ENCODE measurements at regions not wholly inside any gene's neighbourhood (a gene's known extent, or its start where the extent isn't known, plus 50 kb on each side); places are given as distances from the start of the nearest gene placed in this dataset.

DNA sequence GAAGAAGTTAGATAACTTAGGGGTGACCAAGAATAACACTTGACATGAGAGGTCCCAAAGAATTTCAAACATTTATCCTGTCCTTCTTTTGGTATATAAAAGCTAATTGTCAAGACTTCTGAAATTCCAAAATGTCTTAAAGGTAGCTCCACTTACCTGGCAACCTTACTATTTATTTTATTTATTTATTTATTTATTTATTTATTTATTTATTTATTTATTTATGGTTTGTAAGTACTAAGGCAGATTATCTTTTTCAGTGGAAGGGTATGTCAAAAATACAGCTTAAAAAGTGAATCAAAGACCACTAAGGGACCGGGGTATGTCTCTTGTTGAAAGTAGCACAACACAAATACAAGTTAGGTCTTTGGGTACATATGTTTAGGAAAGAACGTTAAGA, 620.8 kb upstream of the B3GALT2 start:
- DNase-seq (ENCODE audit: low read depth in 2 of 2): no peak

DNA sequence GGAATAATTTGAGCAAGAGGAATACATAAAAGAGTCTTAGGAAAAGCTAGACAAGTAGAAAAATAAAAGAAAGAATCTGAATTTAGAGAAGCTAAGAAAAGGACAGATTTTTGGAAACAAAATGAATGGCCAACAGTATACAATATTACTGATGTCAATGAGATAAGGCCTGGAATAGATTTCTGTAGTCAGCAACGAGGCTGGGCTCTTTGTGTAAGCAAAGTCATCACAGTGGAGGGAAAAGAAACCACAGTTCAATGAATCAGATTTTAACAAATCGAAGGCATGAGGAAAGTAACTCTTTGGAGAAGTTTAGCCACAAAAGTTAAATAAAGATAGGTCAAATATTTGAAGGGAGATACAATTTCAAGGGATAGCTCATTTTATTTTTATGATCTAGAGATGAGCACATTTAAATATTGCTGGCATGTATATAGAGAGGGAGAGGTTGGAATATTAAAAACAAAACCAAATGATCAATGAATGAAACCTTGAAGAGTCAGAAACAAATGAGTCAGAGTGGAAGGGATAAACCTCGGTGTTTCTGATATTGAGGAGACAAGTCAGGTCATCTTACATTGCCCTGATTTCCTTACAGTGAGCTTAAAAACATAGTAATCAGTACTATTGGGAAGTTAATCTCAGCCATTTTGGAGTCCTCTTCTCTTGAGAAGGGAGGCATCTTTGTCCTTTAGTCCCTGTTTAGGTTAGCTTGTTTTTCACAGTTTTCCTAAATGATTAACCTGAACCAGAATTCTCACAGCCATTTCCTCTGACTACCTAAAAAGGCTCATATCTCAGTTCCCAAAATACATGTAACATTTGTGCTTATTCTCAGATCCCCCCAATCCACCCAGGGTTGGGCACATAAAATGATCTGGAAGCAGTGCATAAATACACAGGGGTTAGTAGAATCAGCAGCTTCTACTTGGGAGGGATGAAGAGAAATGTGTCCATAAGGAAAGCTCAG, 620.0 kb upstream of the B3GALT2 start:
- DNase-seq (ENCODE audit: low read depth in 2 of 2): no peak

DNA sequence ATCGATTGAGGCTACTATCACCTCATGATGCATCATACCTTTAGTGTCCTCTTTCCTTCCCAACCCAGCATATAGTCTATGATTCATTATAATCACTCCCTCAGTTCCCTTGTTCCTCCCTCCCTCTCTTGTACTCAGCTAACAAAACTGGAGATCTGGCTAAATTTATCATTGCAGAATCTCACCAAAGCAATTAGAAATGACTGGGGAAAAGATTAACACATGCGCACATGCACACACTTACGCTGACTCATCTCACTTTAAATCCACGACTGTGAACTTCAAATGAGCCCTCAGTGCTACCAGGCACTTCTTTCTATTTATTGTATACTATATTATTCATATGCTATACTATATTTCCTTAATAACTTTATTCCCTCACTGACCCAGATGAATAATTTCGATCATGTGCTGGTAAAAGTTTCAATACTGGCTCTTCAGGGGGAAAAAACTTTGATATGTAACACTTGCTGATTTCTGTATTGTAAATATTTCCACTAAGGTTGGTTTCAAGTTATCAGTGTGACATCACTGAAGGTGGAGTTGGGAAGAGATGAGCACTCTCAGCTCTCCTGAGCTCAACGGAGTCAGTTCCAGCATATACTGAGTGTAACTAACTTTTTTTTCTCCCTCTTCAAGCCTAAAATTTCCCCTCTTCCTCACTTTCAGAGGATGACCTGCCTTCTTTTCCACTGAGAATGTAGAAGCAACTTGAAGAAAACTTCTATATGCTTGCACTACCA, 613.7 kb upstream of the B3GALT2 start:
- DNase-seq (ENCODE audit: low read depth in 2 of 2): no peak

DNA sequence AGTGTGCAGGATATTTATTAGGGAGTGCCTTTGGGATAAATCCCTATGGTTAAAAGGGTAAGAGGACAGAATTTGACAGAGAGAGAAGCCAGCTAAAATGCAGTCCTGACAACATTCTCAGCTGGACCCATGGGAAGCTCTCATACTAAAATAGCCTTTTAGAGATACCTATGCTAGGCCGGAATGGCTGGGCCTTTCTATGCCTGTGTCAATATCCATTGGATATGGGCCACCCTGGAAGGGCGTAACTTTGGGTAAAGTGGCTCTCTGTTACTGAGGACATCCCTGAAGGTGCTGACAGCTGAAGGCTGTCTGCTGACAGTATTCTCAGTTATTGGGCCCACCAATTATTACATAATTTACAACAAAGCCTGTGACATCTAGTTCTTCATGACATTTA, 613.0 kb upstream of the B3GALT2 start:
- no peak for DNase-seq (ENCODE audit: low read depth in 2 of 2)

DNA sequence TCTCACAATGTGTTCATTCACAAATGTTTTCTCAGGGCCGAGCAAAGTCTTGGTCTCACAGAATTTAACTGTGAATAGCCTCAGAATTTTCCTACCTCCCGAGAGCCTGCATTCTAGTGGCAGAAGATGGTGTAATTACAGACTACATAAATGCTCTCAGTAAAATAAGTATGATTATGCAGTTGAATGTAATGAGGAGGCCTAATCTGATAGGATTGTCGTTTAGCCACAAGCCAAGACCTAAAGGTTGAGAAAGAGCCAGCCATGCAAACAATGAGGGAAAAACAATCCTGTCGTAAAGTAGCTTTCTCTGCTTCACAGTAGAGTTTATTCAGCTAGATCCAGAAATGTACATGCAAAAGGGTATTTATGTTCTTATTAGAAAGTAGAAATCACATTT, 607.8 kb upstream of the B3GALT2 start:
- DNase-seq (ENCODE audit: low read depth in 2 of 2): no peak

DNA sequence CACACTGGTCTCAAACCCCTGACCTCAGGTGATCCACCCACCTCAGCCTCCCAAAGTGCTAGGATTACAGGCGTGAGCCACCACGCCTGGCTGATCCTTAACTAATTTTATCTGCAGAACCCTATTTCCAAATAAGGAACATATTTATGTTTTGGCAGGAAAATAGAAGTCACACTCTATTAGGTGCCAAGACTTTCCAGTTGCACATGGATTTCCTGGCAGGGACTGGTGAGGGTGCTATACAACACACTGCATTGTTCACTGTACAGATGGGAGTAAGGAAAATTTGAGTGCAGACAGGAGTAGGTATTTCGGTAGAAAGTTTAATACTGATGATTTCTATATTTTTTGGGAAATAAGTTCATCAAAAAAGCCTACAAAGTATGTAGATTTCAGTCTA, 605.3 kb upstream of the B3GALT2 start:
- no peak for DNase-seq (ENCODE audit: low read depth in 2 of 2)

DNA sequence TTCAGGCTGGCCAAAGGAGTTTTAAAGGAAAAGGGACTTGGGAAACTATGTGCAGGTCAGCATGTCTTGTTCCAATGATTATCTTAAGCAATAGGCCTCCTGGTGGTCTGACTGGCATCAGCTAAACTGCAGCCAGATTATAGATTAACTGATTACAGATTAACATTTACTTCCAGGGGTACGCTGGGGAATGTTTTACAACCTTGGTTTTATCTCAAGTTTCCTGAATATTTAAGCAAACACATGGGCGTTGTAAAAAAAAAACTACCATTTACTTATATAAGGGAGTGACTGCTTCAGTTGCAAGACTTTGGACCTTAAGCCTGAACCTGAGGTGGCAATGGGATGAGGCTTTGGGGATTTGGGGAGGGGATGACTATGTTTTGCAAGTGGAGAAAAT, 600.6 kb upstream of the B3GALT2 start:
- DNase-seq (ENCODE audit: low read depth in 2 of 2): no peak

DNA sequence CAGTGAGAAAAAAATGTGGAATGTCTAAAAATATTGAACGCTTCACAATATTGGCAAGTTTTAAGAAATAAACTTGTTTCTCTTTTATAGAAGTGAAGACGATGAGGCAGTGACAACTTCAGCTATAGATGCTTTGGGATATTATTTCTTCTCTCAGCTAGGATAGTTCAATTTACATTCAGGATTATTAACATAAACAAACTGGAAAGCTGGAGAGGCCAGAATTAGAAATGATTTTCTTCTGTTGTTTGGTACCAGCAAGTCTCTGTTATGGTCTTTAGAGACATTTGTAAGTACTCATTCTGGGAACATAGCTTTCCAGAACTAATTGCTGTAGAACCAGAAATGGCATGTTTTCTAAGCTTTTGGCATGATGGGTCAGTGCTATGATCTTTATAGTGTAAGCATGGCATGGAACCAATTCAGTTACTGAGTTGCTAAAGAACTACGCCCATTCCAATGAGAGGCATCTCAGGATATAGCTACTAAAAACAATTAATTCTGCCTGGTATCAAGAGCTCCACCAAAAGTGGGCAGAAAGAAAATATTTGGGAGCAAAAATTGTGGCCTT, 599.5 kb upstream of the B3GALT2 start:
- DNase-seq (ENCODE audit: low read depth in 2 of 2): no peak

DNA sequence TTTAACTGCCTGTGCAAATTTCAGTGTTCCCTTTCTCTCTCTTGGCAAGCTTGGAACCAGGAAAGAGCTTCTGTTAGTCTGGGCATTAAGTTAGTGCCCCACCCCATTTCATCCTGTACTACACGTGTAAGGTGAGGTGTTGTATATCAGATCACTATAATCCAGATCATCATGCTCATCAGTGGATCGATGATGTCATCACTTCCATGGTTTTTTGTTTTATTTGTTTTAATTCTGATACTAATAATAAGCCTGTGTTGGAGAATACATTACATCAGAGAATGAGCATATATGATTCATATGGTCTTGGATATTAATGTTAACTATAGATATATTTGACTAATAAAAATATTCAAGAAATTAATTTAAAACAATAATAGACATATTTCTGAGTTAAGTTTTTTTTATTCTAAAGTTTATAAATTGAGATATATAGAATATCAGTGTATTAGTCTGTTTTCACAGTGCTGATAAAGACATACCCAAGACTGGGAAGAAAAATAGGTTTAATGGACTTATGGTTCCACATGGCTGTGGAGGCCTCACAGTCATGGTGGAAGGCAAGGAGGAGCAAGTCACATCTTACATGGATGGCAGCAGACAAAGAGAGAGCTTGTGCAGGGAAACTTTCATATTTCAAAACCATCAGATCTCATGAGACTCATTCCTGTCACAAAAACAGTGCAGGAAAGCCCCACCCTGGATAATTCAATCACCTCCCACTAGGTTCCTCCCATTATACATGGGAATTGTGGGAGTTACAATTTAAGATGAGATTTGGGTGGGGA, 588.3 kb upstream of the B3GALT2 start:
- DNase-seq (ENCODE audit: low read depth in 2 of 2): no peak

DNA sequence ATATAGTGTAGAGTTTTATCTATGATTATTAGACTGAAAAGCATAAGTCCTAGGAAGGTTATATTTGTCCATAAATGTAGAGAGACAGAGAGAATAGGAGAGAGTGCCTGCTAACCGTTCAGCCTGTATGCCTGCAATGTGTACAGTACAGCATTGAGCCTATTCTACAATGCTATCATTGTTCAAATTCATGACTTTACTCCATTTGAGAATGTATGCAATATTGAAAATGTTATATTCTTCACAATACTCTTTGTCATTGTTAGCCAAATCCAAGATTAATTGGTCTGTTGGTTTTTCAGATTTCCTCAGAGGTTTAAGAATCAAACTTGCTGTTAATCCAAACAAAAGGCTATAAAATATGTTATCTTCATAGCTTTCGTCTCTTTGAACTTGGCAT, 585.2 kb upstream of the B3GALT2 start:
- no peak for DNase-seq (ENCODE audit: low read depth in 2 of 2)

DNA sequence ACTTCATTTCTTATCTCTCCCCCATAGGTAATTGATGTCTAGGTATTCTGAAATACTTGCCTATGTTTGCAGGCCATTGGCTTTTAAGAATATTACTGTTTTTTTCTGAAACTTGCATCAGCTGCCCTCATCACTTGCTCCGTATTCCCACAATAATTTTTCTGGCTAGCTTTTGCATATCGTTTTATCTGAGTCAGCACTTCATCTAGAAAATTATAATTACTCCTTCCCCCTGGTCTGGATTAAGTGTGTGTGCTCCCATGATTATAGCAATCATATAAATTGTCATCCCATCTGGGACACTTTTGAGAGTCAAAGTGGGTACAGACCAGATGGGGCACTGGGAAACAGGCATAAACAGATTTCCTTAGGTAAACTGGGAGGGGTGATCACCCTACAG, 583.2 kb upstream of the B3GALT2 start:
- no peak for DNase-seq (ENCODE audit: low read depth in 2 of 2)

DNA sequence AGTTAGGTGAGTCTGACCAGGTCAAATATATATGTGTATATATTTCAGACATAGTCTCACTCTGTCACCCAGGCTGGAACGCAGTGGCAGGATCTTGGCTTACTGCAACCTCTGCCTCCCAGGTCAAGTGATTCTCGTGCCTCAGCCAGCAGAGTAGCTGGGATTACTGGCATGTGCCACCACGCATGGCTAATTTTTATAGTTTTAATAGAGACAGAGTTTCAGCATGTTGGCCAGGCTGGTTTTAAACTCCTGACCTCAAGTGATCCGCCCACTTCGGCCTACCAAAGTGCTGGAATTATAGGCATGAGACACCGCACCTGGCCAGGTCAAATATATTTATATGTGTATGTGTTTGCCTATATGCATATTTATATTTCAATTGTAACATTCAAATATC, 581.5 kb upstream of the B3GALT2 start:
- DNase-seq (ENCODE audit: low read depth in 2 of 2): no peak

DNA sequence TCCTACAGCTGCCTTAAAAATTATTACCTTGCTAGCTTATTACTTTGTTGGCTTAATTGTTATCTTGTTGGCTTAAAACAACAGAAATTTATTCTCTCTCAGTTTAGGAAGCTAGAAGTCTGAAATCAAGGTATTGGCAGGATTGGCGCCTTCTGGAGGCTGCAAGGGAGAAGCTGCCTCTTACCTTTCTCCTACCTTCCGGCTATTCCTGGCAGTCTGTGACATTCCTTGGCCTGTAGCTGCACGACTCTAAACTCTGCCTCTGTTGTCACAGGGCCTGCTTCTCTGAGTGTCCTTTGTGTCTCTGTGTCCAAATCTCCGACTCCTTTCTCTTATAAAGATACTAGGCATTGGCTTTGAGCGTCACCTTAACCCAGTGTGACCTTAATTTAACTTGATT, 579.9 kb upstream of the B3GALT2 start:
- no peak for DNase-seq (ENCODE audit: low read depth in 2 of 2)

DNA sequence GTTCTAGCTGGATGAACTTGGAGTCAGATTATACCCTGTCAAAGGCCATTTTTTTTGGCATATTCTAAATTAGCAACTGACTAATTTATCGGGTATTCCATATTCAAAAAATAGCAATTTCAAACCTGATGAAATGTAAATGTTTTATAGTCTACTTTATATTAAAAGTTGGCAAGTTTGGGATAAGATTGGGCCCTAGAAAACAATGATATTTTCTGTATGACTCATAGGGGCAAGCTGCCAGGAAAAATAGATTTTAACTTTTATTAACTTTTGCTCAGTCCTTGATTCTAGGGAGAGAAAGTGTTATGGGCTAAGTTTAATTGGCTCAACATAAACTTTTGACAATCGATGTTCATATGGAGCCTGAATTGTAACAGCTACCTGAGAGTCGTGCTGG, 576.9 kb upstream of the B3GALT2 start:
- DNase-seq (ENCODE audit: low read depth in 2 of 2): no peak

DNA sequence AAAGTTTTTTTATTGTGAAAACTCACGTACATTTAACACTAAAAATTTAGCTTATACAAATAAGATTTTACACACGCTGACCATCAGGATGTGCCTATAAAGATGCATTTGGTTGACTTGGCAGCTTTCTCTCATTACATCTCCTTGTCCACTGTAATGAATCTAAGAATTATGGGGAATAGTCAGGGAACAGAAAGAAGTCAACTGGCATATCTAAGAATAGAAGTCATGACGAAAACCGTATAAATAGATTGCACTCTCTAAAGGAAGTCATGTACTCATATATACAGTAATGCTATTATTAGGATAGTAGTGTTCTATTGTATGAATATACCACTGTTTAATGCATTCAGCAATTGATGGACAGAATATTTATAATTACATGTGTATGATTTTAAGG, 575.8 kb upstream of the B3GALT2 start:
- DNase-seq (ENCODE audit: low read depth in 2 of 2): no peak

DNA sequence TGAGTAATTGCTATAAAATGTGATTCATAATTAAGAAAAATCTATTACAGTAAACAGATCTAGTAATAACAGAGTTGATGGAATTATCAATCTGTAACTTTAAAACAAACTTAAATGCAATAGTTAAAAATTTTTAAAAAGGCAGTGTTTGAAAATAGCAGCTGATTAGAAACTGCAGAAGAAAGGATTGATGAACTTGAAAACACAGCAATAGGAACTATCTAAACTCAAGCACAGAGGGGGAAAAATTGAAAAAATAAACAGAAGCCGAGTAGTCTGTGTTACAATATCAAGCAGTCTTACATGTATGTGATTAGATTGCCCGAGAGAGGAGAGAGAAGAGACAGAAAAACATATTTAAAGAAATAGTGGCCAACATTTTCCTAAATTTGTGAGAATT, 569.0 kb upstream of the B3GALT2 start:
- no peak for DNase-seq (ENCODE audit: low read depth in 2 of 2)

DNA sequence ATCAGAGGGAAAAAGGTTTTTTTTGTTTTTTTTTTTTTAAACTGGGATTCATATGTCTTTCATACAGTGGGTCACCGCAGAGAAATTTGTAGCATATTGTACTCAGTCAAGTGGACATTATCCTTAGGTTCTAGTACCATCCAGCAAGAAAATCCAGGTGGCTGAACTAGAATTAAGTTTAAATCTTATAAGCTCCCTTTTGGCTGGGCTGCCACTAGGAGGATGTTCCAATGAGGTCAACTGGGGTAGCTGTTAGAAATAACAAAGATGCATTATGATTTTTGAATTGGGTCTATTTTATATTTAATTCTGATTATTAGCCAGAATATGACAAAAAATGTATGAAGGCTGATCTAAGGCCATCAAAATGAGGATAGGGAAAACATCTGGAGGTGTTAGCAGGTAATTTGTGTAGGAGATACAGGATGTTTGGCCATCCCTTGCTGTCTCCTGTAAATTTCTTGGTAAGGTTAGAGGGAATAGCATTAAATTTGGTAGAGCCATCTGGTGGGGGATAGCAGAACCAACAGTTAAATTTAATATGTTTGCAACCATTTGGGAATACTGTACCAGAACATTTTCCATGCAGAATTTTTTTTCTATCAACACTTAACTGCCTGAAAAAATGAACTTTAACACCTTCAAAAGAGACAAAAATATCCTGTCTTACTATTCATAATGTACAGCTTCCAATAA, 568.5 kb upstream of the B3GALT2 start:
- no peak for DNase-seq (ENCODE audit: low read depth in 2 of 2)

DNA sequence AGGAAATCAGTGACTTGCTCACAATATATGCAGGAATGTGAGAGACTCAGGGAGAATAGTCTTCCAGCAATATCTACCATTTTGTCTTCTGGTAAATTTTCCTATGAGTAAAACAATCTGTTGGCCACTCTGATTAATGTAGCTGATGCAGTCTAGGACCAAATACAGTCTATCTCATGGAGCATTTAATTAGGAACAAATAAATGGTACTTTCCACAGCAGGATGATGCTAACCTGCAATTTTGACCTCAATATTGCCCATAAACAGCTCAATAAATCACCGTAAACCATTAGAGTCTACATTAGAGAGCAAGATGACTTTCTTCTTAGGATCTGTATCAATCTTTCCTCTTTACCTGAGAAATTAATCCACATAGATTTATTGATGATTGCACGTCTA, 567.7 kb upstream of the B3GALT2 start:
- DNase-seq (ENCODE audit: low read depth in 2 of 2): no peak

DNA sequence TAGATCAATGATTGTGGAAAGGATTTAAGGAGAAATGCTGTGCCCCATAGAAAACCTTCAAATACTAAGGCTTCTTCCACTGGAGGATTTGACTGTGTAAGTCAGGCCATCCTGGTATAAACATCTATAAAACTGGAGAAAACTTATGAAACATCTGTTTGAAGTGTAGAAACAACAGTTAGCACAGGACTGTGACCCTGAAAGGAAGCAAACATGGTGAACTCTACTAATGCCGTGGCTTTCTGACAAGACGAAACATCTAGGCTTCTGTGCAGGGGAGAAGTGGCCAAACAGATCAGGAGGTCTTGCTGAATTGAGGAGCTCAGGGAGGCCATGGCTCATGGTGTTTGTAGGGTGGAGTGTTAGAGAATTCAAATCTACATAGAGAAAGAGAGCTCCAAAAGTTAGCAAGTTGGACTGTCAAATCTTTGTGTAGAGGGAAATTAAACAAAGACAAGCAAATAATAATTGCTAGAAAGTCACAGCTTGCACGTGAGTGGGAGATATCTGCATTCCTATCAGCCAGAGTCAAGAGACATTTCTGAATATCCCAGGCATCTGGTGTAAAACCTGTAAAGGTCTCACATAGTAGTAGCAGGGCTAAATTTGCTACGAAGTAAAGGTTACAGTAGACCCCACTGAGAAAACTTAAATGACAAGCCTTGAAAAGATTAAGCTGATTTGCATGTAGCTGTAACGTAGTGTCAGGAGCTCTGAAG, 566.8 kb upstream of the B3GALT2 start:
- DNase-seq (ENCODE audit: low read depth in 2 of 2): no peak

DNA sequence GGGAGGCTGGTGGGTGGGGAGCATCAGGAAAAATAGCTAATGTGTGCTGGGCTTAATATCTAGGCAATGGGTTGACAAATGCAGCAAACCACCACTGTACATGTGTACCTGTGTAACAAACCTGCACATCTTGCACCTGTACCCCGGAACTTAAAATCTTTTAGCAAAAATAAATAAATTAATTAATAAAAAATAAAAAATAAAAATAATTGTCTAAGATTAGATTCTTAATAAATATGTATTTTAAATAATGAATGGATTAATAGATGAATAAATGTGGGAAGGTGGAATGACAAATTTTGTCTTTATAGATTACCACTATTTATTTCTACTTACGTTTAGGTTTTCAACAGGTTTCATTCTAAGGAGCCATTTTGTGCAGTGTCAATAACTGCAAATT, 563.5 kb upstream of the B3GALT2 start:
- DNase-seq (ENCODE audit: low read depth in 2 of 2): no peak

DNA sequence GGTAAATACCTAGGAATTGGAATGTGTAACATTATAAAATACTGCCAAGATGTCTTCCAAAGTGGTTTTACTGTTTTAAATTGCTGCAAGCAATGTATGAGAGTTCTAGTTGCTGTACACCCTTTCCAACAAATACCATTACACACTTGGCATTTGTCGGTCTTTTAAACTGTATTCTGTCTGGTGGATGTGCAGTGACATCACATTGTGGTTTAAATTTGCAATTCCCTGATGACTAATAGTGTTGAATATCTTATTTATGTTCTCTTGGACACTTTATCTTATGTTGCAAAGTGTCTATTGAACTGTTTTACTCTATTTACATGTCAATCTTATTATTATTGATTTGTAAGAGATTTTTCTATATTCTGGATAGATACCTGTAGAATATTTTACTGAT, 561.2 kb upstream of the B3GALT2 start:
- DNase-seq (ENCODE audit: low read depth in 2 of 2): no peak
